Cerebellar nuclear complex (tissue), 1 donor: ENCODE measurements at regions not wholly inside any gene's neighbourhood (a gene's known extent, or its start where the extent isn't known, plus 50 kb on each side); places are given as distances from the start of the nearest gene placed in this dataset.

Source experiments
- DNase-seq, 2 experiments: peaks; one replicate each; lab custom pipeline; 2025; lab: John Stamatoyannopoulos, UW

DNA sequence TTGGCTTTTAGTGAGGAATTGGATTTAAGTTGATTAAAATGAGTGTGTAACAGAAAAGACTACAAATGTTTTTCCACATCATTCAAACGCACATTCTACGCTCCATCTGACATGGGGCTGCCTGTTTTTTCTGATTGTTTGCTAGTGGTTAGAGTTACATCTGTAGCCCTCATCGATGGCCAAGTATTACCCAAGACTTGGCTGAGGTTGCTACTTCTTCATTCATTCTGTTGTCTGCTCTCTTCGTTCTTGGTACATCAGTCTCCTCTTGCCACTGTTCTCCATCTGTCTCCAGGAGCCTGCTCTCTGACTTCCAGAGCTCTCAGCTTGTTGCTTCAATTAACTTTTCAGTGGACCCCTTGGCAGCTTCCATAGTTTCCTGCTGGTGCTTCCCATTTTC lies 1844.6 kb upstream of the TENM3 start:
- DNase-seq = no peak

- DNase-seq = no peak
Measured at GRCh38 chr4:180407275-180407885, 1835.8 kb upstream of the TENM3 start.

DNA sequence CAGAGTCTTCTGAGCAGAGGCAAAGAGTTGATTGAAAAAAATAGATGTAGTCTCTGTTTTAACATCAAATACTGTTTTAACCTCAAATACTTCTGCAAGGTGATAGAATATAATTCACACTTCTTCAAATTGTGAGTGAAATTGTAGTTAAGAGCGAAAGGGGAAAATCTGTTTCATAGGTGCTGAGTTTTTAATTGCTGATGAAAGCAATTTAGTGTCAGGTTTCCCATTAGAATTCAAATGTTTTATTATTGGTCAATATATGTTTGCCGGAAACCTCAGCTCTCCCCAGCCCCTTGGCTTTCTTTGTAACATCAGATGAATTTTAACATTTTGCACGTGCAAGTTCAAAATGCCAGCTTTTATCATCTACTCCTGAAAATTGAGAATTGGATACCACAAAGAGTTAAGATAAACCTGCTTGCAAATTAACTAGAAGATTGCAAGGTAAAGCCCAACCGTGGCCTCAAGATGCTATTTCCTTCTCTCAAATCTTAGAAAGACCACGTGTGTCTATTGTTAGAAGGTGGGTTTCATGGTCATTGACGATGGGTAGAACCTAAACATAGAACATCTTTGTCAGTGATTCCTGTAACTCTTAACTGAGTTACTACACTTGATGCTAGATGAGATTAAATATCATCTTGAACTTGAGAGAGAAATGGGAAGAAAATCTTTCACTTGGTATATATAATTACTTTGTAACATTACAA lies 1824.2 kb upstream of the TENM3 start:
- DNase-seq = no peak

GRCh38 chr4:180422989-180423711 lies 1820.1 kb upstream of the TENM3 start:
- no peak for DNase-seq

GRCh38 chr4:180423712-180424057 lies 1819.5 kb upstream of the TENM3 start:
- no peak for DNase-seq

DNA sequence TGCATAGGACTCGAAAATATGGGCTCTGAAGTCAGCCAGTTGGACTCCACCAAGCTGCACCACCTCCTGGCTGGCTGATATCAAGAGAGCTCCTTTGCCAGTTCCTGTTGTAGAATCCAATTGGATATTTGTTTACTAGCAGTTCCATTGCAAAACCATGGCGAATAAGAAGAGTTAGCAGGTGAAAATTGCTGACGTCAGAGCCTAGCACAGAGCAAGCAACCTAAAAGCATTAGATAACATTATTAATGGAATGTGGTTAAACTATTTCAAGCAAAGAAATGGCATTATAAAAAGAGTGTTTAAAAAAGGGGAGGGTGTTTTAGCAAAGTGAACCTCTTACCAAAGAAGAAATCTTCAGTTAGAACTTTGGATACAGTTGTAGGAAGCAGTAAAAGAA lies 1816.3 kb upstream of the TENM3 start:
- no peak for DNase-seq

GRCh38 chr4:180430283-180430682 lies 1812.9 kb upstream of the TENM3 start:
- DNase-seq = no peak

GRCh38 chr4:180434131-180434895 lies 1808.9 kb upstream of the TENM3 start:
- DNase-seq = no peak

DNA sequence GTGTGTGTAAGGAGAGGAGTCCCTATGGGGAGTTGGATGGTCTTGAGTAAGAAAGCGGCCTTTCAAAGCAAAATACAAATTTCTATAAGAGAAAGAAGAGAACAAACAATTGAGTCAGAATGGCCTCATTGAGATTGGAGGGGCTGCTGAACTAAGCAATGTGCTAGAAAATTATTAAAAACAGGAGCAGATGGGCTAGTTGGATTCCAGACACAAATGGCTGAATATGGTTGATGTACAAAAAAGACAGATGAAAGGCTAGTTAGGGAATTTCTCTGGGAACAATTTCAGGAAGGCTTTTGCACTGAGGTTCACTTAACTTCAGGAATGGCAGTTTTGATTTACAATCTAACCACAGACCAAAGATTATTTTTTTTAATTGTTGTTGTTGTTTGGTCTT lies 1806.8 kb upstream of the TENM3 start:
- DNase-seq = no peak

DNA sequence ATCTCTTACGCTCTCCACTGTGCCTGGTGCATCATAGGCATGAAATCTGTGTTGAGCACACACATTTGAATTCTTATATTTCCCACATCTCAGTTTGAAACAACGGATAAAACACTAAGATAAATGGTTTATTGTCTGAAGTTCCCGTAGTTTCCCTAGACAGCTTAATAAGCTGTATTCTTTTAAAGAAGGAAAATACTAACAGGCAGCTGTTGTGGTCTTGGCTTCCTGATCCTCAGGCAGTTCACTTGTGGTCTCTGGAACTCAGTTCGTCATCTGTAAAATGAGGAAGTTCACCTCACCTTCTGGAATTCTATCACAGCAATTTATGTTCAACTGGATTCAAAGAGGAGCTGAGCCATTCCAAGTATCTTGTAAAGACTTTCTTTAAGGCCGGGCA lies 1805.6 kb upstream of the TENM3 start:
- DNase-seq = no peak

DNA sequence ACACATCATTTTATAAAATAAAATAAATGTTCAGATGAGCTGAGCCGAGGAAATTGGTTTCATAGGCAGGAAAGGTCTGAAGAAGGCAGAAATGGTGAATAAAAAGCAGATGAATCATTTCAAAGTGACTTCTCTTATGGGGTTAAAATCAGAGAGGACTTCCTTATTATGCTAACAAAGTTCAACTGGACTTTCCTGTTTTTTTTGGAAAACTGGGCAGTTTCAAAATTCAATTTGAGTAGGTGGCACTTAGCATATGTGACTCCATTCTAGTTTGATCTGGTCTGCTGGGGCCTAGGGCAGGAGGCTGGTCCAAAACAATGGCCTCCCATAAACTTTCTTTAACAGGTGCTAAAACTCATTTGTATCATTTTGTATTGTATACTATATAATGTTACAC lies 1794.9 kb upstream of the TENM3 start:
- no peak for DNase-seq

DNA sequence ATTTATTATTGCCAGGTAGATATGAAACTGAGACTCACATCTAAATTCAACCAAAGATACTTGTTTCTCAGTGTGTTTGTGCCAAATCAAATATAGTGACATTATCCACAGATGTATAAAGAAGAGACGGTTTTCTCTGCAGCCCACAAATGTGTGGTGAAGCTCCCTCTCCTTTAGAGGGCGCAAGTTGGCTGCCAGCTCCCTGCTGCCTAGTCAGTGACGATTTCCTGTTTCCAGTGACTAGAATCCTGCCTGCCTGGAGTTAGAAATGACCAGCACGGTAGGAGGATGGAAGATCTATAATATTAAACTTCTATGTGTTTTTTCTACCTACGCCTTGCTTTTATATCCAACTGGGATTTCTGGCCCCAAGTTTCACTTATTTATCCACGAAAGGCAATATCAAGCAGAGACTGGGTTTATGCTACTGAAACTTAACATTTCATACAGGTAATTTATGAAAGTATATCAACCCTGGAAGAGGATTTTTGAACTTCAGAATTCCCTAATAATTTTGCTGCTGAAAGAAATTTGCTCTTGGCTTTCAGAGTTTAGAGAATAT lies 1793.7 kb upstream of the TENM3 start:
- no peak for DNase-seq

GRCh38 chr4:180455226-180455625 lies 1788.0 kb upstream of the TENM3 start:
- DNase-seq = no peak

DNA sequence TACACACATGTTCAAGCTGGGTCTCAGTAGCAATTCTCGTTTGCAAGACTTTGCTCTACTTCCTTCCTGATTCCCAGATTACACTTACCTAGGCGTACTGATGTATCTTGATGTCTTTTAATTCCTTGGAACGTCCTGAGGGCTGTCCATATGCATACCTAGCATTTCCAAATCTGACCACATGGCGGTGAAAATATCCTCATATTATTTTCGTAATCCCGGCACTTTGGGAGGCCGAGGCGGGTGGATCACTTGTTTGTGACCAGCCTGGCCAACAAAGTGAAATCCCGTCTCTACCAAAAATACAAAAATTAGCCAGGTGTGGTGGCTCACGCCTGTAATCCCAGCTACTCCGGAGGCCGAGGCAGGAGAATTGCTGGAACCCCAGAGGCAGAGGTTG lies 1786.3 kb upstream of the TENM3 start:
- DNase-seq = no peak

DNA sequence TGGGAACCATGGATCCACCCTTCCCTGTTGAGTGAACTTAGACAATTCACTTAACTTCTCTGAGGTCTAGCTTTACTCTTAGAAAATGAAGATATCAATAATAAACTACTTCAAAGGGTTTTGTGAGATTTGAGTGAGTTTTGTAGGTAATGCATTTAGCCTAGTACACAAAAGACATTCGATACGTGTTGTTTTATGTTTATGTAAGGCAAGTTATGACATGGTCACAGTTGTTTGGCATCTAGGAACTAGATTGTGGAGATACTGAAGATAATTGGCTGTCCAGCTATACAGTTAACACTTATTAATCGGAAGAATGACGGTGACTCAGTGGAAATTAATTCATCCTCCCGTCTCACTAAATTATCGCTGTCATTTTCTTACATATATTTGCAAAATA lies 1781.1 kb upstream of the TENM3 start:
- DNase-seq = no peak

GRCh38 chr4:180465364-180465763 lies 1777.8 kb upstream of the TENM3 start:
- DNase-seq = no peak

- DNase-seq = no peak
Measured at GRCh38 chr4:180483036-180483435, 1760.2 kb upstream of the TENM3 start.

- DNase-seq = no peak
Measured at GRCh38 chr4:180485407-180485806, 1757.8 kb upstream of the TENM3 start.

GRCh38 chr4:180486342-180486741 lies 1756.9 kb upstream of the TENM3 start:
- DNase-seq = no peak

GRCh38 chr4:180489787-180490186 lies 1753.4 kb upstream of the TENM3 start:
- no peak for DNase-seq

DNA sequence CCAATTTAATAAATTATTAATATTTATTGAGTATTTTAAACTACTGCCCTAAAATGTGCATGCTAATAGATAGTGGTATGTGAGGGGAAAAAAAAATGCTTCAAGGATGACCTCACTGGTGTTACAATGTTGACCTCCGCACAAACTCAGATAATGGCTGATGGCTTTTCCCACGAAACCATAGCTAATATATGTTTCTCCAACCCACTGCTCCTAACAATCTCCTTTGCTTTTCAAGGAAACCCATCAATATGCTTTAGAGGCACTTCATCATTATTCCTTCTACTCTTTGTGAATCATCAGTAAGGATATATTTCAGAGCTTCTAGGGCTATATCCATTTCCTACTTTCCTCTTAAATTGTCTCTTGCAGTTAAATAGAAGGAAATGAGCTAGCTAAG lies 1752.0 kb upstream of the TENM3 start:
- DNase-seq = no peak

GRCh38 chr4:180493299-180493698 lies 1749.9 kb upstream of the TENM3 start:
- no peak for DNase-seq
